ENCODE measurements at regions not wholly inside any gene's neighbourhood (a gene's known extent, or its start where the extent isn't known, plus 50 kb on each side); places are given as distances from the start of the nearest gene placed in this dataset.

GRCh38 chr1:30356839-30357238, 366.5 kb downstream of the MATN1 start:
- no peak for DNase-seq (ENCODE audit: low read depth)
- no peak overlapping the region for H3K4me3 ChIP-seq (ENCODE audit: low read length)
- no peak for TF ChIP-seq CTCF (IDR thresholded peaks at IDR 0.05; ENCODE audit: insufficient read depth, low read depth, low read length, missing control alignments)

- no peak overlapping the region for H3K4me3 ChIP-seq (ENCODE audit: low read length)
- DNase-seq (ENCODE audit: low read depth) = no peak
- TF ChIP-seq CTCF (IDR thresholded peaks at IDR 0.05; ENCODE audit: insufficient read depth, low read depth, low read length, missing control alignments) = no peak
These were observed 369.0 kb downstream of the MATN1 start for GRCh38 chr1:30354410-30354809.

GRCh38 chr1:30353637-30354036, 369.7 kb downstream of the MATN1 start:
- H3K4me3 ChIP-seq (ENCODE audit: low read length) = no peak overlapping the region
- no peak for DNase-seq (ENCODE audit: low read depth)
- TF ChIP-seq CTCF (IDR thresholded peaks at IDR 0.05; ENCODE audit: insufficient read depth, low read depth, low read length, missing control alignments) = peak; percentile 40

GRCh38 chr1:30348147-30348546, 375.2 kb downstream of the MATN1 start:
- no peak for TF ChIP-seq CTCF (IDR thresholded peaks at IDR 0.05; ENCODE audit: insufficient read depth, low read depth, low read length, missing control alignments)
- H3K4me3 ChIP-seq (ENCODE audit: low read length) = no peak overlapping the region
- no peak for DNase-seq (ENCODE audit: low read depth)

GRCh38 chr1:30345491-30346130, 377.8 kb downstream of the MATN1 start:
- DNase-seq (ENCODE audit: low read depth) = no peak
- H3K4me3 ChIP-seq (ENCODE audit: low read length) = no peak overlapping the region
- TF ChIP-seq CTCF (IDR thresholded peaks at IDR 0.05; ENCODE audit: insufficient read depth, low read depth, low read length, missing control alignments) = no peak

- no peak for TF ChIP-seq CTCF (IDR thresholded peaks at IDR 0.05; ENCODE audit: insufficient read depth, low read depth, low read length, missing control alignments)
- no peak overlapping the region for H3K4me3 ChIP-seq (ENCODE audit: low read length)
- DNase-seq (ENCODE audit: low read depth) = no peak
These were observed 379.8 kb downstream of the MATN1 start for GRCh38 chr1:30343562-30343961.

GRCh38 chr1:30342535-30343141, 380.7 kb downstream of the MATN1 start:
- no peak for TF ChIP-seq CTCF (IDR thresholded peaks at IDR 0.05; ENCODE audit: insufficient read depth, low read depth, low read length, missing control alignments)
- DNase-seq (ENCODE audit: low read depth) = no peak
- no peak overlapping the region for H3K4me3 ChIP-seq (ENCODE audit: low read length)

Data from epithelial cell of esophagus (primary cell).